Lower lobe of right lung (tissue), 2 donors: ENCODE measurements at regions not wholly inside any gene's neighbourhood (a gene's known extent, or its start where the extent isn't known, plus 50 kb on each side); places are given as distances from the start of the nearest gene placed in this dataset.

Experiments
- ATAC-seq, 2 donors: fragments of 200-7000 bp; cut with Tn5 transposase; one replicate each; pipeline ENCODE4 v1.9.1; 2020 to 2022; ENCODE audit warnings: mild to moderate bottlenecking in 2 of 2, moderate library complexity in 2 of 2
- DNase-seq: peaks from one replicate; pipeline ENCODE4 v3.0.0-alpha.2; 2020
- H3K27ac ChIP-seq: fragments of 200-600 bp; one replicate; pipeline ENCODE4 v1.8.0; 2022
- H3K27me3 ChIP-seq: fragments of 200-600 bp; one replicate; pipeline ENCODE4 v1.8.0; 2022; ENCODE audit warnings: low read depth
- H3K36me3 ChIP-seq: fragments of 200-600 bp; one replicate; pipeline ENCODE4 v1.8.0; 2022; ENCODE audit warnings: mild to moderate bottlenecking
- H3K4me1 ChIP-seq: fragments of 200-600 bp; one replicate; pipeline ENCODE4 v1.8.0; 2022
- H3K4me3 ChIP-seq: fragments of 200-600 bp; one replicate; pipeline ENCODE4 v1.8.0; 2022; ENCODE audit warnings: mild to moderate bottlenecking
- H3K9me3 ChIP-seq: fragments of 200-600 bp; one replicate; pipeline ENCODE4 v1.8.0; 2022
- intact Hi-C: fragments of 100-400 bp; cut with DNase I; formaldehyde crosslinking; loops from one replicate; pipeline ENCODE4 v1.11.0; 2022
- TF ChIP-seq, protein P1 (sequence below): fragments of 200-600 bp; IDR thresholded peaks from one replicate; pipeline ENCODE4 v1.8.0; 2022; ENCODE audit warnings: antibody characterized with exemption, mild to moderate bottlenecking
- donor health status: DM: no; HTN: yes; CAD: no; lungs with severe emphysema.

DNA sequence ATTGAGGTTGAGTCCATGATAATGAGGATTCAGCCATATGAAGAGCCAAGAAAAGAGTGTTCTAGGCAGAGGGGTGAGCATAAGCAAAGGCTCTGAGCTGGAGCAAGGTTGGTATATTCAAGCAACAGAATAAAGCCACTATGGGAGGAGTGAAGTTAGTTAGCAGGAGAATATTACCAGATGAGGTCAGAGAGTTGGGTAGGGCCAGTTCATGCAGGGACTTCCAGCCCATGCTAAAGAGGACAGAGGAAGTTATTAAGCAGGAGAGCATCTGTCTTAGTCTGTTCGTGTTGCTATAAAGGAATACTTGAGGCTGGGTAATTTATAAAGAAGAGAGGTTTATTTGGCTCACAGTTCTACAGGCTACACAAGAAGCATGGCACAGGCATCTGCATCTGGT lies 57.1 kb upstream of the ATG10 start:
- DNase-seq (no peak), ATAC-seq (no peak)
- TF ChIP-seq, protein P1, sequence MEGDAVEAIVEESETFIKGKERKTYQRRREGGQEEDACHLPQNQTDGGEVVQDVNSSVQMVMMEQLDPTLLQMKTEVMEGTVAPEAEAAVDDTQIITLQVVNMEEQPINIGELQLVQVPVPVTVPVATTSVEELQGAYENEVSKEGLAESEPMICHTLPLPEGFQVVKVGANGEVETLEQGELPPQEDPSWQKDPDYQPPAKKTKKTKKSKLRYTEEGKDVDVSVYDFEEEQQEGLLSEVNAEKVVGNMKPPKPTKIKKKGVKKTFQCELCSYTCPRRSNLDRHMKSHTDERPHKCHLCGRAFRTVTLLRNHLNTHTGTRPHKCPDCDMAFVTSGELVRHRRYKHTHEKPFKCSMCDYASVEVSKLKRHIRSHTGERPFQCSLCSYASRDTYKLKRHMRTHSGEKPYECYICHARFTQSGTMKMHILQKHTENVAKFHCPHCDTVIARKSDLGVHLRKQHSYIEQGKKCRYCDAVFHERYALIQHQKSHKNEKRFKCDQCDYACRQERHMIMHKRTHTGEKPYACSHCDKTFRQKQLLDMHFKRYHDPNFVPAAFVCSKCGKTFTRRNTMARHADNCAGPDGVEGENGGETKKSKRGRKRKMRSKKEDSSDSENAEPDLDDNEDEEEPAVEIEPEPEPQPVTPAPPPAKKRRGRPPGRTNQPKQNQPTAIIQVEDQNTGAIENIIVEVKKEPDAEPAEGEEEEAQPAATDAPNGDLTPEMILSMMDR, result no peak
- Histone ChIP-seq H3K36me3 (no peaks in the 10 kb centered on the region), H3K4me1 (no peaks in the 10 kb centered on the region), H3K9me3 (no peaks in the 10 kb centered on the region), H3K27ac (no peak overlapping the region), H3K4me3 (no peak overlapping the region), H3K27me3 (no peaks in the 10 kb centered on the region)
- intact Hi-C loops, result no loop called here

GRCh38 chr5:81912933-81913332 lies 58.9 kb upstream of the ATG10 start:
- intact Hi-C loops, result no loop called here
- no peaks in the 10 kb centered on the region for H3K36me3 ChIP-seq
- no peak for ATAC-seq

DNA sequence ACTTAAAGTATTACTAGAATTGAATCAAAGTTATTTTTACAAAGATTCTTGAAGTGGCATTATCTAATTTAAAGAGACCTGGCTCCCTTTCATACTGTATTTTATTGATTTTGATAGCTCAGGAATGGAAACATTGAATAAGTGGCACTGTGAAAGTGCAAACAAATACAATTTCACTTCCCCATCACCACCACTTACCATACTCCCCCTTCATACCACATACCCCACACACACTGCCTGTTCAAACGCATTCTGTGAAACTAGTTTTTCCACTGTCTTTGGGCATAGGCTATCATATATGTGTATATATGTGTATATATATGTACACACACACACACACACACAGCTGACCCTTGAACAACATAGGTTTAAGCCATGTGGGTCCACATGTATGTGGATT lies 62.1 kb upstream of the ATG10 start:
- Histone ChIP-seq H3K27ac (no peak overlapping the region), H3K27me3 (no peaks in the 10 kb centered on the region), H3K4me1 (no peaks in the 10 kb centered on the region), H3K9me3 (no peaks in the 10 kb centered on the region), H3K4me3 (no peak overlapping the region), H3K36me3 (no peaks in the 10 kb centered on the region)
- ATAC-seq (no peak), DNase-seq (no peak)
- TF ChIP-seq, protein P1, result no peak
- intact Hi-C loops, result no loop called here

More at GRCh38 chr5:81912933-81913332, 58.9 kb upstream of the ATG10 start:
- no peak overlapping the region for H3K4me3 ChIP-seq
- H3K4me1 ChIP-seq, result no peaks in the 10 kb centered on the region
- no peak overlapping the region for H3K27ac ChIP-seq
- no peaks in the 10 kb centered on the region for H3K27me3 ChIP-seq
- no peak for DNase-seq
- H3K9me3 ChIP-seq, result no peaks in the 10 kb centered on the region
- TF ChIP-seq, protein P1, result no peak

DNA sequence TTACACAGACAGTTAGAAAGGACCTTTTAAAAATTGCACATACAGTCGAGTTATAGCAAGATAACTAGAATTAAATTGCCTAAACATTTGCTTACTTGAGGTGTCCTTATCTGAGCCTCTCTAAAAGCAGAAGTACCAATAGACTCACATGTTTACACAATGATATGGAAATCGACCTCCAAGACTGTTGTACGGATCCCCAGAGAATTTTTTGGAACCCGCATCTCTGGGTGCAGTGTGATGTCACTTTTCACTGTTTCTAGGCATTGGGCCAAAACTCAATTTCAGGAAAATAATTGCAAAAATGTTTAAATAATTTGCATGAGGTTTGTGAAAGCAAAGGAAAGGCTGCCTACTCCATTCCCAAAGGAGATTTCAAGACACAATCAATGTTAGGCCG lies 63.1 kb upstream of the ATG10 start:
- no peak overlapping the region for H3K4me3 ChIP-seq
- ATAC-seq (no peak), DNase-seq (no peak)
- no peaks in the 10 kb centered on the region for H3K27me3 ChIP-seq
- no peak overlapping the region for H3K27ac ChIP-seq
- H3K4me1 ChIP-seq, result no peaks in the 10 kb centered on the region
- H3K9me3 ChIP-seq, result no peaks in the 10 kb centered on the region
- no peaks in the 10 kb centered on the region for H3K36me3 ChIP-seq
- intact Hi-C loops, result no loop called here
- TF ChIP-seq, protein P1, result no peak

GRCh38 chr5:81908044-81908443 lies 63.8 kb upstream of the ATG10 start:
- H3K4me3 ChIP-seq, result no peak overlapping the region
- H3K36me3 ChIP-seq, result no peaks in the 10 kb centered on the region
- no peak for DNase-seq
- H3K27ac ChIP-seq, result no peak overlapping the region
- intact Hi-C loops, result no loop called here
- no peaks in the 10 kb centered on the region for H3K4me1 ChIP-seq
- ATAC-seq, result no peak
- H3K27me3 ChIP-seq, result no peaks in the 10 kb centered on the region
- TF ChIP-seq, protein P1, result no peak
- no peaks in the 10 kb centered on the region for H3K9me3 ChIP-seq
